ENCODE measurements at regions not wholly inside any gene's neighbourhood (a gene's known extent, or its start where the extent isn't known, plus 50 kb on each side); places are given as distances from the start of the nearest gene placed in this dataset. TPM values are rescaled to one million over a fixed set of nuclear protein-coding genes. Genes with fewer than 3 reads are reported as not detected.

DNA sequence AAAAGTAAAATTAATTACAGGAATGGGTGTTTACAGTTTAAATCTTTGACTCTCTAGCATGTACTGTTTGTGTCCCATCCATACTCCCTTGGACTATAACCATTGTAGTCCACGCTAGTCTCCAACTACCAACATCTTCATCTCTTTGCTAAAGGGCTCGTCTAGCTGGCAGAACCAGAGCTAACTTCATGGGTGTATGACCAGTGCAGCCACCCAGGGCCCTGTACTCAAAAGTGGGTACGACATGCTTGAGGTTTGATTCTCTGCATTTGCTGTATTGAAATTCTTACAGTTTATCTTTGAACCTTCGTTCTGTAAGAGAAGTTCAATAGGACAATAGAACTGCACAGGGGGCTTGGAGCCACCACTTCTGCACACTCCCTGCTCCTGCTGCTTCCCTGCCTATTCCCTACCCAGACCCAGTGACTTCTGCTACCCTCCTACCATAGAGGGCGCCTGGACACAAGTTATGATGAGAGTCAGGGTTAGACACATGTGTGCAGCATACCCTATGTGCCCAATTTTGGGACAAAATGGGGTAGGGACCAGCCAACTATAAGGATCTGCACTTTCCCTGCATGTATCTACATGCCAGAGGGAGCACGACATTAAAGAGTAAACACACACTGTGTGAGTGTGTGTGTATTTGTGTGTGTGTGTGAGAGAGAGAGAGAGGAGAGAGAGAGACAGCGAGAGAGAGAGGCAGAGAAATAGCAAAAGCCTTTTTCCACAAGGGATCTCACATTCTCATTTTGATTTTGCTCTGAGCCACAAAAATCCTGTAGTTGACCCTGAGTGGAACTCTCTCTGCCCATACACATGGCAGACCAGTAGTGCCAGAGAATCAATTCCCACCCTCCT, 59.0 kb upstream of the NECTIN3 start:
- peaks cover 2% of the 10 kb centered on the region for H3K4me1 Mint-ChIP-seq
- peak; percentile 99 for ATAC-seq
- TF ChIP-seq, protein P1, sequence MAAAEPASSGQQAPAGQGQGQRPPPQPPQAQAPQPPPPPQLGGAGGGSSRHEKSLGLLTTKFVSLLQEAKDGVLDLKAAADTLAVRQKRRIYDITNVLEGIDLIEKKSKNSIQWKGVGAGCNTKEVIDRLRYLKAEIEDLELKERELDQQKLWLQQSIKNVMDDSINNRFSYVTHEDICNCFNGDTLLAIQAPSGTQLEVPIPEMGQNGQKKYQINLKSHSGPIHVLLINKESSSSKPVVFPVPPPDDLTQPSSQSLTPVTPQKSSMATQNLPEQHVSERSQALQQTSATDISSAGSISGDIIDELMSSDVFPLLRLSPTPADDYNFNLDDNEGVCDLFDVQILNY (CRISPR knock-in tag; IDR thresholded peaks at IDR 0.05), result no peak
- no peak for TF ChIP-seq SMAD4 (CRISPR knock-in tag; IDR thresholded peaks at IDR 0.05)
- no peak for TF ChIP-seq ZNF317 (CRISPR knock-in tag; IDR thresholded peaks at IDR 0.05; ENCODE audit: borderline replicate concordance, low read depth)
- TF ChIP-seq ZNF263 (CRISPR knock-in tag; IDR thresholded peaks at IDR 0.05; ENCODE audit: low read depth), result no peak
- no peak for TF ChIP-seq SMAD3 (CRISPR knock-in tag; IDR thresholded peaks at IDR 0.05; ENCODE audit: borderline replicate concordance)
- TF ChIP-seq, protein P2, sequence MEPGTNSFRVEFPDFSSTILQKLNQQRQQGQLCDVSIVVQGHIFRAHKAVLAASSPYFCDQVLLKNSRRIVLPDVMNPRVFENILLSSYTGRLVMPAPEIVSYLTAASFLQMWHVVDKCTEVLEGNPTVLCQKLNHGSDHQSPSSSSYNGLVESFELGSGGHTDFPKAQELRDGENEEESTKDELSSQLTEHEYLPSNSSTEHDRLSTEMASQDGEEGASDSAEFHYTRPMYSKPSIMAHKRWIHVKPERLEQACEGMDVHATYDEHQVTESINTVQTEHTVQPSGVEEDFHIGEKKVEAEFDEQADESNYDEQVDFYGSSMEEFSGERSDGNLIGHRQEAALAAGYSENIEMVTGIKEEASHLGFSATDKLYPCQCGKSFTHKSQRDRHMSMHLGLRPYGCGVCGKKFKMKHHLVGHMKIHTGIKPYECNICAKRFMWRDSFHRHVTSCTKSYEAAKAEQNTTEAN (CRISPR knock-in tag; IDR thresholded peaks at IDR 0.05), result no peak
- no peak for TF ChIP-seq RELA (CRISPR knock-in tag; IDR thresholded peaks at IDR 0.05; ENCODE audit: borderline replicate concordance)
- no peak for TF ChIP-seq SOX15 (CRISPR knock-in tag; IDR thresholded peaks at IDR 0.05)
- no peak for TF ChIP-seq FOXK1 (CRISPR knock-in tag; IDR thresholded peaks at IDR 0.05)
- TF ChIP-seq, protein P3, sequence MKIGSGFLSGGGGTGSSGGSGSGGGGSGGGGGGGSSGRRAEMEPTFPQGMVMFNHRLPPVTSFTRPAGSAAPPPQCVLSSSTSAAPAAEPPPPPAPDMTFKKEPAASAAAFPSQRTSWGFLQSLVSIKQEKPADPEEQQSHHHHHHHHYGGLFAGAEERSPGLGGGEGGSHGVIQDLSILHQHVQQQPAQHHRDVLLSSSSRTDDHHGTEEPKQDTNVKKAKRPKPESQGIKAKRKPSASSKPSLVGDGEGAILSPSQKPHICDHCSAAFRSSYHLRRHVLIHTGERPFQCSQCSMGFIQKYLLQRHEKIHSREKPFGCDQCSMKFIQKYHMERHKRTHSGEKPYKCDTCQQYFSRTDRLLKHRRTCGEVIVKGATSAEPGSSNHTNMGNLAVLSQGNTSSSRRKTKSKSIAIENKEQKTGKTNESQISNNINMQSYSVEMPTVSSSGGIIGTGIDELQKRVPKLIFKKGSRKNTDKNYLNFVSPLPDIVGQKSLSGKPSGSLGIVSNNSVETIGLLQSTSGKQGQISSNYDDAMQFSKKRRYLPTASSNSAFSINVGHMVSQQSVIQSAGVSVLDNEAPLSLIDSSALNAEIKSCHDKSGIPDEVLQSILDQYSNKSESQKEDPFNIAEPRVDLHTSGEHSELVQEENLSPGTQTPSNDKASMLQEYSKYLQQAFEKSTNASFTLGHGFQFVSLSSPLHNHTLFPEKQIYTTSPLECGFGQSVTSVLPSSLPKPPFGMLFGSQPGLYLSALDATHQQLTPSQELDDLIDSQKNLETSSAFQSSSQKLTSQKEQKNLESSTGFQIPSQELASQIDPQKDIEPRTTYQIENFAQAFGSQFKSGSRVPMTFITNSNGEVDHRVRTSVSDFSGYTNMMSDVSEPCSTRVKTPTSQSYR (CRISPR knock-in tag; IDR thresholded peaks at IDR 0.05), result no peak
- TF ChIP-seq FOXP1 (CRISPR knock-in tag; IDR thresholded peaks at IDR 0.05; ENCODE audit: borderline replicate concordance), result no peak
- no peak for TF ChIP-seq ZNF671 (CRISPR knock-in tag; IDR thresholded peaks at IDR 0.05)
- no peak for TF ChIP-seq MXD4 (CRISPR knock-in tag; IDR thresholded peaks at IDR 0.05; ENCODE audit: borderline replicate concordance)
- TF ChIP-seq, protein P4, sequence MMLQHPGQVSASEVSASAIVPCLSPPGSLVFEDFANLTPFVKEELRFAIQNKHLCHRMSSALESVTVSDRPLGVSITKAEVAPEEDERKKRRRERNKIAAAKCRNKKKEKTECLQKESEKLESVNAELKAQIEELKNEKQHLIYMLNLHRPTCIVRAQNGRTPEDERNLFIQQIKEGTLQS (CRISPR knock-in tag; conservative IDR thresholded peaks at IDR 0.05), result no peak
- TF ChIP-seq, protein P5, sequence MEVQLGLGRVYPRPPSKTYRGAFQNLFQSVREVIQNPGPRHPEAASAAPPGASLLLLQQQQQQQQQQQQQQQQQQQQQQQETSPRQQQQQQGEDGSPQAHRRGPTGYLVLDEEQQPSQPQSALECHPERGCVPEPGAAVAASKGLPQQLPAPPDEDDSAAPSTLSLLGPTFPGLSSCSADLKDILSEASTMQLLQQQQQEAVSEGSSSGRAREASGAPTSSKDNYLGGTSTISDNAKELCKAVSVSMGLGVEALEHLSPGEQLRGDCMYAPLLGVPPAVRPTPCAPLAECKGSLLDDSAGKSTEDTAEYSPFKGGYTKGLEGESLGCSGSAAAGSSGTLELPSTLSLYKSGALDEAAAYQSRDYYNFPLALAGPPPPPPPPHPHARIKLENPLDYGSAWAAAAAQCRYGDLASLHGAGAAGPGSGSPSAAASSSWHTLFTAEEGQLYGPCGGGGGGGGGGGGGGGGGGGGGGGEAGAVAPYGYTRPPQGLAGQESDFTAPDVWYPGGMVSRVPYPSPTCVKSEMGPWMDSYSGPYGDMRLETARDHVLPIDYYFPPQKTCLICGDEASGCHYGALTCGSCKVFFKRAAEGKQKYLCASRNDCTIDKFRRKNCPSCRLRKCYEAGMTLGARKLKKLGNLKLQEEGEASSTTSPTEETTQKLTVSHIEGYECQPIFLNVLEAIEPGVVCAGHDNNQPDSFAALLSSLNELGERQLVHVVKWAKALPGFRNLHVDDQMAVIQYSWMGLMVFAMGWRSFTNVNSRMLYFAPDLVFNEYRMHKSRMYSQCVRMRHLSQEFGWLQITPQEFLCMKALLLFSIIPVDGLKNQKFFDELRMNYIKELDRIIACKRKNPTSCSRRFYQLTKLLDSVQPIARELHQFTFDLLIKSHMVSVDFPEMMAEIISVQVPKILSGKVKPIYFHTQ (CRISPR knock-in tag; IDR thresholded peaks at IDR 0.05), result no peak
- no peak for TF ChIP-seq ATF1 (CRISPR knock-in tag; IDR thresholded peaks at IDR 0.05)
- ChIA-PET POLR2A (no interaction called here), CTCF (interaction anchor here (0.6 to 1.4 kb wide), 3 partner anchors 68 to 240 kb away, joined by 3 to 6 read pairs (median 3); no protein-coding TSS in a partner anchor)
- H3K36me3 Mint-ChIP-seq, result peaks cover 2% of the 10 kb centered on the region
- no peak overlapping the region for H3K27ac Mint-ChIP-seq
- DNase-seq (ENCODE audit: low spot score), result peak; percentile 40
- H3K27me3 Mint-ChIP-seq (ENCODE audit: low read depth), result no peaks in the 10 kb centered on the region
- H3K9me3 Mint-ChIP-seq, result peaks cover under 1% of the 10 kb centered on the region
- H3K4me3 Mint-ChIP-seq, result no peak overlapping the region

Small RNAs in the stretch of these regions (microRNA-seq; reads per million reads assigned to microRNA genes)
- gene MIR4445 (ENCODE audit: borderline number of aligned reads), result not detected

Measured in WTC11 (cell line).